ENCODE measurements at regions not wholly inside any gene's neighbourhood (a gene's known extent, or its start where the extent isn't known, plus 50 kb on each side); places are given as distances from the start of the nearest gene placed in this dataset.

DNA sequence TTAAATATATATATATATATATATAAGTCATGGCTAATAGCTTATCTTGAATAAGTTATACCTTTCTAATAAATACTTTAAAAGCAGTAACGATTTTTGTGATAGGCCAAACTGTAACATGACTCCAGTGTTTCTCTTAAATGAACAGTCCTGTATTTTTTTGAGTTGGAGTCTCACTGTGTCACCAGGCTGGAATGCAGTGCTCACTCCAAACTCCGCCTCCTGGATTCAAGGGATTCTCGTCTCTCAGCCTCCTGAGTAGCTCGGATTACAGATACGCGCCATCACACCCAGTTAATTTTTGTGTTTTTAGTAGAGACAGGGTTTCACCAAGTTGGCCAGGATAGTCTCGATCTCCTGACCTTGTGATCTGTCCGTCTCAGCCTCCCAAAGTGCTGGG is 814.2 kb upstream of the SLITRK5 start:
- no peak for ATAC-seq (replicated peaks in 6 of 8)
- in situ Hi-C loops (cut with MboI; ENCODE audit: low pct_unique_long_range_greater_than_20kb in 2 of 9, low sequenced_read_pairs in 9 of 9, unreplicated experiment in 9 of 9): no loop called here

DNA sequence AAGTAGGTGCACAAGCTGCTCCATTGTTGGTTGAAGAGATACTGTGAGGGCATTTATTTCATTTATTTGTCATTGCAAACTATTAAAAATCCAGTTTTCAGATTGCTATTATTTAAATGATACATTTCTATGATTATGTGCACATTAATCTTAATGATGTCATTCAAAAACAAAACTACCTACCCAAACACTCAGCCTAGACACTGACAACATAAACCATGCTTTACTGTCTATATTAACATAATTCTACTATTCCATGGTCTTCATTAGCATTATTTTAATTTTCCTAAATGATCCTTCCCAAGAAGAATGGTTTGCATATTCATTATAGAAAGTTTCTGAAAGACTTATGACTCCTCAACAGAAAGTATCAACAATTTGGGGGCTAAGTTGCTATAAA is 813.0 kb upstream of the SLITRK5 start:
- in situ Hi-C loops (cut with MboI; ENCODE audit: low pct_unique_long_range_greater_than_20kb in 2 of 9, low sequenced_read_pairs in 9 of 9, unreplicated experiment in 9 of 9): no loop called here
- H3K4me1 ChIP-seq (replicated peaks in 1 of 2): no peaks in the 10 kb centered on the region
- ATAC-seq (replicated peaks in 6 of 8): peak in 2 of 8 experiments; percentile 58 to 66
- H3K4me3 ChIP-seq: no peak overlapping the region
- no peak overlapping the region for H3K27ac ChIP-seq

More for the DNA sequence above, 814.2 kb upstream of the SLITRK5 start:
- Histone ChIP-seq H3K4me1 (replicated peaks in 1 of 2) (no peaks in the 10 kb centered on the region), H3K4me3 (no peak overlapping the region), H3K27ac (no peak overlapping the region)
- 34 to 100% (median 71%) methylated on average over 1 to 8 of the region's 8 CpGs; no CpG with 5 or more reads in 1 of the 10 experiments for WGBS, 10 experiments

DNA sequence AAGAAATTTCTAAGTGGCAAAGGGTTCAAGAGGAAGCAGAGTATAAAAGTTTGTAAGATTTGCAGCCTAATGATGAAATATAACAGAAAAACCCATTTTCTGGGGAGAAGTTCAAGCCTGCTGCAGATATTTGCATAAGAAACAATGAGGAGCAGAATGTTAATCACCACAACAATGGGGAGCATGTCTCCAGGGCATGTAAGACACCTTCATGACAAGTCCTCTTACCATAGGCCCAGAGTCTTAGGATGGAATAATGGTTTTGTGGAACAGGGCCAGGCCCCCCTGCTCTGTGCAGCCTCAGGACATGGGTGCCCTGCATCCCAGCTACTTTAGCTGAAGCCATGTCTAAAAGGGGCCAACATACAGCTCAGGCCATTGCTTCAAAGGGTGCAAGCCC is 809.0 kb upstream of the SLITRK5 start:
- H3K4me3 ChIP-seq: no peak overlapping the region
- in situ Hi-C loops (cut with MboI; ENCODE audit: low pct_unique_long_range_greater_than_20kb in 2 of 9, low sequenced_read_pairs in 9 of 9, unreplicated experiment in 9 of 9): no loop called here
- H3K27ac ChIP-seq: no peak overlapping the region
- no peaks in the 10 kb centered on the region for H3K4me1 ChIP-seq (replicated peaks in 1 of 2)
- no peak for ATAC-seq (replicated peaks in 6 of 8)

DNA sequence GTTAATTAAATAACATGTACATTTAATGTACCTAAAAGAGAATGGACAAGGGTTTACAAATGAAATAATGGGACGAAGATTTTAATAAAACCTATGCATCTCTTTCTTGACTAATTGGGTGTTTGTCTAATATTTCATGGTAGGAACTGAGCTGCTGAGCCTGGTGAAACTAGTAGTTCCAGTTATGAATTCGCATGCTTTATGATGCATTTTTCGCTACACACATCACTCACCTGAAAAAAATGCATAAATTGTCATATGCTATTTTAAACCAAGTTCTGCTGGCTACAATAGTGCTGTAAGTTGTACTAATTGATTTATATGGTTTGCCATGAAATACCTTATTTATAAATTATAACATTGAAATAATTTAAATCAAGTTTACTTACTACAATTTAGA is 806.8 kb upstream of the SLITRK5 start:
- no peak for ATAC-seq (replicated peaks in 6 of 8)
- in situ Hi-C loops (cut with MboI; ENCODE audit: low pct_unique_long_range_greater_than_20kb in 2 of 9, low sequenced_read_pairs in 9 of 9, unreplicated experiment in 9 of 9): no loop called here
- 7 to 100% (median 72%) methylated on average over 1 to 3 of the region's 3 CpGs; no CpG with 5 or more reads in 1 of the 10 experiments for WGBS, 10 experiments
- no peak overlapping the region for H3K27ac ChIP-seq
- H3K4me3 ChIP-seq: no peak overlapping the region
- H3K4me1 ChIP-seq (replicated peaks in 1 of 2): peaks cover 0 to 4% of the 10 kb centered on the region in 2 donors

DNA sequence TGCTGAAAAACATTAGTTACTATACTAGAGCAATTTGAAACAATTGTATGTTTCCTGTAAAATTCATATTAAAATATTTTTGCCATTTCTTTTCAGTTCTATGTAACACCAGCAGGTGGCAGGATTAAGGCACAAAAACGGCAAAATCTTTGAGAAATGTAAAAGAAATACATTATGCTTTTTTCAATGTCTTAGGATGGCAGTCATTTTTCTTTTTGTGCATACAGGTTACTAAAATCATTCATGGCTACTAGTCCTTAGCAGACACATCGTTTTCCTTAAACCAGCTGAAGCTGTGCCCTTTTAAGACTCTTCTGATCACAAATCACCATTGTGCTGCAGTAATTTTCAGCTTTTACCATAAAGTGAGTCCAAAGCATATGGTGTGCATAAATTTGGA is 800.7 kb upstream of the SLITRK5 start:
- WGBS, 10 experiments: 0 to 19% (median 0%) methylated on average over 1 to 2 of the region's 2 CpGs
- no peak for ATAC-seq (replicated peaks in 6 of 8)
- in situ Hi-C loops (cut with MboI; ENCODE audit: low pct_unique_long_range_greater_than_20kb in 2 of 9, low sequenced_read_pairs in 9 of 9, unreplicated experiment in 9 of 9): no loop called here
- Histone ChIP-seq H3K4me1 (replicated peaks in 1 of 2) (peaks cover 0 to 5% of the 10 kb centered on the region in 2 donors), H3K27ac (no peak overlapping the region), H3K4me3 (no peak overlapping the region)

DNA sequence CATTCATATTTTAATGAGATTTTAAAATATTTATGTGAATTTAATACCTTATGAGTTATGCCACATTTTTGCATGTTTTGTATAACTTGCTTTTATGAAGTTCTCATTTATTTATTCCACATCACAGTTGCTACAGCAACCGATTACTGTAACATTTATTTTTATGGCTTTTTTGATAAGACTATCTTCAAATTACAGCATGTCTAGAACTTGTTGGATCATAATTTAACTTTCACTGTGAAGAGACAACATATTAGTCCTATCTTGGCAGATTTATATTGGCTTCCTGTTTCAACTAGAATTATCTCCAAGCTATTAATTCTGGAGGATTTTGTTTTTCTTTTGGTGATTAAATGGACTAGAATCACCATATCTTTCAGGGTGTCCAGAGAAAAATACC is 793.7 kb upstream of the SLITRK5 start:
- Histone ChIP-seq H3K4me1 (replicated peaks in 1 of 2) (no peaks in the 10 kb centered on the region), H3K27ac (no peak overlapping the region), H3K4me3 (no peak overlapping the region)
- ATAC-seq (replicated peaks in 6 of 8): no peak
- 0 to 100% (median 83%) methylated on average over 1 of the region's 1 CpG; no CpG with 5 or more reads in 1 of the 10 experiments for WGBS, 10 experiments
- in situ Hi-C loops (cut with MboI; ENCODE audit: low pct_unique_long_range_greater_than_20kb in 2 of 9, low sequenced_read_pairs in 9 of 9, unreplicated experiment in 9 of 9): loop anchor here in 1 of 9 experiments (25.0 kb wide), 1 partner anchor 385 kb away; no protein-coding TSS in a partner anchor

DNA sequence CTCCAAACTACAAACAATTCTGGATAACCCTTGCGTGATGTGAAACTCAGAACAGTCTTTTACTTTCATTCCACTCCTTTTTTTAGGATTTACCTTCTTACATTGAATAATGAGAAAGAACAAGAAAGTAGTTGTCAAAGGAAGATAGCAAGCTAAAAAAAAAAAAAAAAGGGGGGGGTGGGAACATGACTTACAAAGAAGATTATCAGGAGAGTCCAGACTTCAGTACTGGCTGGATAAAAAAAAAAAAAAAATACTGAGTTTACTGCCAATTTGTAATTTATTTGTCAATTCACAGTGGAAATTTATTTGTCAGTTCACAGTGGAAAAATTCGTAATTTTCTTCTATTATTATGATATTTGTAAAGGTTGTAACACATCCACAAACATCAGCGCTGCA is 792.4 kb upstream of the SLITRK5 start:
- no peak for ATAC-seq (replicated peaks in 6 of 8)
- no peak overlapping the region for H3K27ac ChIP-seq
- H3K4me3 ChIP-seq: no peak overlapping the region
- H3K4me1 ChIP-seq (replicated peaks in 1 of 2): no peaks in the 10 kb centered on the region
- WGBS, 10 experiments: 15 to 96% (median 75%) methylated on average over 2 to 3 of the region's 3 CpGs
- in situ Hi-C loops (cut with MboI; ENCODE audit: low pct_unique_long_range_greater_than_20kb in 2 of 9, low sequenced_read_pairs in 9 of 9, unreplicated experiment in 9 of 9): loop anchor here in 1 of 9 experiments (25.0 kb wide), 1 partner anchor 384 kb away; no protein-coding TSS in a partner anchor

DNA sequence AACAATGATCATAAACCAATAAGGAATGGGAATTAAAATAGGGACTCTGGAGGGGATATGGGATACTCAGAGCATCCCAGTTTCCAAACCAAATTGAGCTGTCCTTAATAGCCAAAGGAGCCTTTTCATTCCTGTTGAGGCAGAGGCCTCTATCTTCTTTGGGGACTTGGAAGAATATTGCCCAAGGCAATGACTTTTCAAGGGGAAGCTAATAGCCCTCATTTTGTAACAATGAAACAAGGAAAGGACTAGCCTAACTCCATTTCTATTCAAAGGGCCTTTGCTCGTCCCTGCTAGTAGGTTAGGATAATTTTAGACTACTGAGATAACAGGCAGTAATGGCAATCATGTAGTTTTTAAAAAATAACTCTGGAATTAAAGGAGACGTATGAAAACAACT is 789.8 kb upstream of the SLITRK5 start:
- no peak overlapping the region for H3K27ac ChIP-seq
- WGBS, 10 experiments: 0 to 100% (median 75%) methylated on average over 1 to 2 of the region's 2 CpGs; no CpG with 5 or more reads in 1 of the 10 experiments
- H3K4me3 ChIP-seq: no peak overlapping the region
- H3K4me1 ChIP-seq (replicated peaks in 1 of 2): no peaks in the 10 kb centered on the region
- in situ Hi-C loops (cut with MboI; ENCODE audit: low pct_unique_long_range_greater_than_20kb in 2 of 9, low sequenced_read_pairs in 9 of 9, unreplicated experiment in 9 of 9): loop anchor here in 1 of 9 experiments (25.0 kb wide), 1 partner anchor 381 kb away; no protein-coding TSS in a partner anchor
- ATAC-seq (replicated peaks in 6 of 8): no peak

DNA sequence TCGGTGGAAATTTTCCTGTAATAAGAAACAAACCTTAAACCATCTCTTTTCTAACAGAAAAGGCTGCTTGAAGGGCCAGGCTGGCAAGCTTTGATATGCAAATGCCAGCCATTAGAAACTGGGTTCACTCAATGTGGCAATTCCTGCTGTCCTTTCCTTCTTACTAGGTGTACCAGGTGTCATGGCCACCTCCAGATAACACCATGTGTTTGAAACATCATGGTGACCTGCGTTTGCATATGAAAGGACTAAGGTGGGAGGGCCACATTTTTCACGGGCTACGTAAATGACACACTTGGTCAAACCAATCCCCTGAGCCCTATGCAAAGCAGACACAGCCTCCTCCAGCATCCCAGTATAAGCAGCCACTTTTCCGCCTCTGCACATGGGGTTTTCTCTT is 789.1 kb upstream of the SLITRK5 start:
- in situ Hi-C loops (cut with MboI; ENCODE audit: low pct_unique_long_range_greater_than_20kb in 2 of 9, low sequenced_read_pairs in 9 of 9, unreplicated experiment in 9 of 9): loop anchor here in 1 of 9 experiments (25.0 kb wide), 1 partner anchor 380 kb away; no protein-coding TSS in a partner anchor
- WGBS, 10 experiments: 40 to 100% (median 63%) methylated on average over 1 to 5 of the region's 5 CpGs
- Histone ChIP-seq H3K4me1 (replicated peaks in 1 of 2) (no peaks in the 10 kb centered on the region), H3K27ac (no peak overlapping the region), H3K4me3 (no peak overlapping the region)
- no peak for ATAC-seq (replicated peaks in 6 of 8)

DNA sequence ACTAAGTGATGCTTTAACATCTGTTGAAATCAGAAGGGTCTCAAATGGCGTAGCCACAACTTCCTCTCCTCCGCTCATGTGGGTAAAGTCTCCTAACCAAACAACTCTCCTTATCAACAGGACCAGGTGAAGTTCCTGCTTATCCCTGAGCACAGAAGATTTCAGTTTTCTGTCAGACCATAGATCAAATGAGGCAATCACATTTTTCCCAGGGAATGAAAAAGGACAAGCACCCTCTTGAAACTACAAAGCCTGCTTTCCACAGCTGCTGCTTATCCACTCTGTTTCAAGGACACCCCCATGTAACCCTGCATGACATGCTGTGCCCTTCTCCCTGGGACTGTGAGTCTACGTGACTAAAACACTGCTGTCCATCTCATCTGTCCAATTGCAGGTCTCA is 788.3 kb upstream of the SLITRK5 start:
- Histone ChIP-seq H3K27ac (no peak overlapping the region), H3K4me3 (no peak overlapping the region), H3K4me1 (replicated peaks in 1 of 2) (no peaks in the 10 kb centered on the region)
- no peak for ATAC-seq (replicated peaks in 6 of 8)
- 0 to 100% (median 89%) methylated on average over 1 to 3 of the region's 3 CpGs; no CpG with 5 or more reads in 2 of the 10 experiments for WGBS, 10 experiments
- in situ Hi-C loops (cut with MboI; ENCODE audit: low pct_unique_long_range_greater_than_20kb in 2 of 9, low sequenced_read_pairs in 9 of 9, unreplicated experiment in 9 of 9): loop anchor here in 1 of 9 experiments (25.0 kb wide), 1 partner anchor 379 kb away; no protein-coding TSS in a partner anchor

DNA sequence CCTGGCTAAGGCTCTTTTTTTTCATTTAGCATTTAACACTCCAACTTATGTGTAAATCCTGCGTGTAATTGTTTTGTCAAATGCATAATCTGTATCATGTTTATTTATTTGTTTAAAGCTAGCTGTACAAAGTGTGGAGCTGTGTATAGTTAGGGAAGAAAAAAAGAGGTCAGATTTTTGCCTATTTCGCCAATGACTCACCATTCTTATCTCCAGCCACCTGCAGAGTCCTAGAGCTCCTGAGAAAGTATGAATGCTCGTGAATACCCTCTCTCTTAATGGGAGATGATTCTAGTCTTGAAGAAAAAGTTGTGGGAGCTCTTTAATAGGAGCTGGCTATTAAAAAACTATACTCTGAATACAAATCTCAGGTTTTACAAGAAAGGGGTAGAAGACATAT is 778.8 kb upstream of the SLITRK5 start:
- no peak for ATAC-seq (replicated peaks in 6 of 8)
- Histone ChIP-seq H3K4me1 (replicated peaks in 1 of 2) (no peaks in the 10 kb centered on the region), H3K27ac (no peak overlapping the region), H3K4me3 (no peak overlapping the region)
- WGBS, 10 experiments: 8 to 100% (median 84%) methylated on average over 2 to 3 of the region's 3 CpGs; no CpG with 5 or more reads in 1 of the 10 experiments
- in situ Hi-C loops (cut with MboI; ENCODE audit: low pct_unique_long_range_greater_than_20kb in 2 of 9, low sequenced_read_pairs in 9 of 9, unreplicated experiment in 9 of 9): loop anchor here in 1 of 9 experiments (25.0 kb wide), 1 partner anchor 370 kb away; no protein-coding TSS in a partner anchor

DNA sequence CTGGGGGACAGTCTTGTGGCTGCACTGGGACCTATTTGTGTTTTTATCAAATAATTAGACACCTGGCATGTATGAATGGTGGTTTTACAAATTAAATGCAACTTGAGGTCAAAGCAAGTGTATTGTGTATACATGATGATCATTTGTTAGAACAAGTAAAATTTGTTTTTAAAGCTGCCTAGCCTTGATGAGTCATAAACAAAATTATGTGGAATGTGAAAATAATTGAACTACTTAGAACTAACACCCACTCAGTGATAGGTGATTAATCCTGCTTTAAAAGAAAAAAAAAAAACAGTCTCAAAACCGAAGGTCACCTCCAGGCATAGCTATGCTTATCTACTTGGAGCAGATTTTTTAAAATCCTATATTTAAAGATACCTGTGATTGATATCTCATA is 770.3 kb upstream of the SLITRK5 start:
- in situ Hi-C loops (cut with MboI; ENCODE audit: low pct_unique_long_range_greater_than_20kb in 2 of 9, low sequenced_read_pairs in 9 of 9, unreplicated experiment in 9 of 9): no loop called here
- Histone ChIP-seq H3K4me3 (no peak overlapping the region), H3K27ac (no peak overlapping the region), H3K4me1 (replicated peaks in 1 of 2) (no peaks in the 10 kb centered on the region)
- ATAC-seq (replicated peaks in 6 of 8): no peak
- 0 to 100% (median 25%) methylated on average over 1 of the region's 1 CpG; no CpG with 5 or more reads in 3 of the 10 experiments for WGBS, 10 experiments

DNA sequence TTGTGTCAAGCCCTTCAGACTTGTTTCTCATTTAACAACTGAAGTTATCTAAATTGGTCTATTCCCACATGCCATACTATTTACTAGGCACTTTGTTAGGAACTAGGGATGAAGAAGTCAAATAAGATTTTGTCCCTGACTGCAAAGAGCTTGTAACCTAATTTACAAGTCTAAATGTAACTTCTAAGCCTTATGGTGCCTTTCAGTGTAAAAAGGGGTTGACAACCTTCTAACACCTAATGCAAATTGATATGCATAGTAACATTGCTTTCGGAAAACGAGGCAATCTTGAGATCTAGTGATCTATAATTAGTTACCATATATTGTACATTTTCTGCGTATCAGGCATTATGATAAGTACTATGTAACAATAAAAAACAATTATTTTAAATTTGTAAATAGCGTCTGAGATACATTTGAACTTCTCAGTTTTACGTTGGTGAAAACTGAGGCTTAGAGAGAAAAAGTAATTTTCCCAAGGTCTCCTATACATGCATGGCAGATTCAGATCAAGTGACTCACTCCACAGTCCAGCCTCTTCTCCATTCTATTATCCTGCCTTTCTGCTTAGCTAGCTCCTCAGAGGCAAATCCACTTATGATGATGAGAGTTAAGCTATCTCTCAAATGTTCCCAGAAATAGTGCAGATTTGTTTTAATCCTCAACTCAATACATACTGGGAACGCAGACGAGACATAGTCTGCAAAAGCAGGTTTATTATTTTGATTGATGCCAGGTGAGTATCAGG is 764.9 kb upstream of the SLITRK5 start:
- in situ Hi-C loops (cut with MboI; ENCODE audit: low pct_unique_long_range_greater_than_20kb in 2 of 9, low sequenced_read_pairs in 9 of 9, unreplicated experiment in 9 of 9): no loop called here
- Histone ChIP-seq H3K4me1 (replicated peaks in 1 of 2) (peaks cover 0 to 4% of the 10 kb centered on the region in 2 donors), H3K27ac (no peak overlapping the region), H3K4me3 (no peak overlapping the region)
- 3 to 89% (median 56%) methylated on average over 3 to 7 of the region's 7 CpGs for WGBS, 10 experiments
- peak; percentile 40 to 93 (median 61) for ATAC-seq (replicated peaks in 6 of 8)

DNA sequence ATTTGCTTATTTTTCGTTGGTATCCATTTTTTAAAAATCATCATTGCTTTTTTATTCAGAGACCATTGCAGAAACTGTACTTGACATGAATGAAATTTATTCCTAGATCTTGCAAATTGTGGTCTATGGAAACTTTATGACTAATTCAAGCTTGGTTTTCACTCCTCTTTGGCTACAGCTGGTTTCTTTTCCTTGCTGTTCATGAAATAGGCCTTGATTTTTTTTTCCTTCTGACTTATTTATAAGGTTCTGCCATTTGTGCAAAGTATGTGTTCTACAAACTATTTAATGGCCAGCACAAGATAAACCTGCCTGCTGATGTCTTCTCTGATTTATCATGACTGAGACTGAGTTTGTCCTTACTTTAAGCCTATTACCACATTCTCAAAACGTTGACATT is 764.0 kb upstream of the SLITRK5 start:
- Histone ChIP-seq H3K4me1 (replicated peaks in 1 of 2) (peaks cover 0 to 4% of the 10 kb centered on the region in 2 donors), H3K27ac (no peak overlapping the region), H3K4me3 (no peak overlapping the region)
- WGBS, 10 experiments: 4 to 60% (median 18%) methylated on average over 1 to 2 of the region's 2 CpGs
- in situ Hi-C loops (cut with MboI; ENCODE audit: low pct_unique_long_range_greater_than_20kb in 2 of 9, low sequenced_read_pairs in 9 of 9, unreplicated experiment in 9 of 9): no loop called here
- ATAC-seq (replicated peaks in 6 of 8): peak in 1 of 8 experiments; percentile 25
